A549 (cell line): ENCODE measurements at regions not wholly inside any gene's neighbourhood (a gene's known extent, or its start where the extent isn't known, plus 50 kb on each side); places are given as distances from the start of the nearest gene placed in this dataset.

ENCODE experiments used
- ATAC-seq, 2 experiments: fragments of 200-7000 bp in 1 of 2; fragments of >200 bp in 1 of 2; cut with Nextera tagmentation in 1 of 2; cut with Tn5 transposase in 1 of 2; 3 replicates each; pipeline versions ENCODE4 v1.8.0 to v1.9.1; 2018 to 2020; ENCODE audit warnings: mild to moderate bottlenecking in 1 of 2, moderate library complexity in 1 of 2
- CTCF ChIA-PET: fragments of 300-600 bp; sonication (Branson Sonifier 250); formaldehyde crosslinking; extraction: SDS; loops from one replicate; lab custom pipeline; 2021; ENCODE audit warnings: antibody characterized with exemption, inconsistent platforms; lab: Yijun Ruan, JAX
- POLR2A ChIA-PET: fragments of 350-600 bp; formaldehyde crosslinking; extraction: SDS; loops from one replicate; lab custom pipeline; 2021; ENCODE audit warnings: antibody characterized with exemption, inconsistent platforms; lab: Yijun Ruan, JAX
- DNase-seq, 2 experiments: peaks; one replicate each; pipeline versions ENCODE4 v3.0.0 to v3.0.0-alpha.2; 2011 to 2016; ENCODE audit warnings: low read depth in 1 of 2, low spot score in 1 of 2
- FAIRE-seq: peaks from 2 replicates; lab custom pipeline; 2011; peaks lifted over from hg19 to GRCh38; lab: Jason Lieb, UNC
- H3K27ac ChIP-seq, 2 experiments: fragments of >200 bp; sonication (Bioruptor Twin); formaldehyde crosslinking; 3 replicates each; pipeline ENCODE4 v1.5.1; 2016 to 2017
- H3K4me1 ChIP-seq: fragments of >200 bp; sonication (Bioruptor Twin); formaldehyde crosslinking; 3 replicates; pipeline ENCODE4 v1.6.1; 2016
- H3K4me2 ChIP-seq: fragments of >200 bp; sonication (Bioruptor Twin); formaldehyde crosslinking; 3 replicates; pipeline ENCODE4 v1.6.1; 2016
- H3K4me3 ChIP-seq: fragments of >200 bp; sonication (Bioruptor Twin); formaldehyde crosslinking; 3 replicates; pipeline ENCODE4 v1.5.1; 2016
- H3K9me3 ChIP-seq: fragments of >200 bp; sonication (Bioruptor Twin); formaldehyde crosslinking; 3 replicates; pipeline ENCODE4 v1.6.1; 2016
- CBX2 ChIP-seq: fragments of 200-600 bp; sonication (generic); IDR thresholded peaks from 2 replicates; pipeline ENCODE4 v1.6.1; 2016; ENCODE audit warnings: low read depth, mild to moderate bottlenecking, borderline replicate concordance
- CEBPB ChIP-seq, 2 experiments: fragments of >200 bp in 1 of 2; sonication (Bioruptor Twin) in 1 of 2; formaldehyde crosslinking in 1 of 2; IDR thresholded peaks; 2 replicates each; pipeline ENCODE4 v1.6.1; 2012 to 2016
- CHD4 ChIP-seq: fragments of 200-600 bp; sonication (generic); IDR thresholded peaks from 2 replicates; pipeline ENCODE4 v1.6.1; 2016; ENCODE audit warnings: antibody characterized with exemption, mild to moderate bottlenecking, borderline replicate concordance
- EP300 ChIP-seq, 2 experiments: fragments of >200 bp; sonication (Bioruptor Twin); formaldehyde crosslinking; IDR thresholded peaks; 2 replicates in 1 of 2; 3 replicates in 1 of 2; pipeline ENCODE4 v1.6.1; 2016 to 2017
- ESRRA ChIP-seq: fragments of 150-350 bp; IDR thresholded peaks from 2 replicates; pipeline ENCODE4 v1.6.1; 2014; ENCODE audit warnings: mild to moderate bottlenecking, low read length, borderline replicate concordance
- FOSB ChIP-seq: fragments of 250-450 bp; sonication (Bioruptor Pico); IDR thresholded peaks from 2 replicates; pipeline ENCODE4 v1.5.0; 2020; ENCODE audit warnings: mild to moderate bottlenecking, moderate library complexity
- FOSL2 ChIP-seq, 2 experiments: fragments of 450-650 bp in 1 of 2; fragments of >200 bp in 1 of 2; sonication (Bioruptor Twin) in 1 of 2; formaldehyde crosslinking; IDR thresholded peaks; 2 replicates each; pipeline versions ENCODE4 v1.5.0 to v1.6.1; 2016 to 2020; ENCODE audit warnings: mild to moderate bottlenecking in 1 of 2, moderate library complexity in 1 of 2
- GATA3 ChIP-seq: IDR thresholded peaks from 2 replicates; pipeline ENCODE4 v1.6.1; 2012; ENCODE audit warnings: borderline replicate concordance
- HEYL ChIP-seq: fragments of 250-450 bp; sonication (Bioruptor Pico); IDR thresholded peaks from 2 replicates; pipeline ENCODE4 v1.8.0; 2021; ENCODE audit warnings: mild to moderate bottlenecking, moderate library complexity
- NR3C1 ChIP-seq: fragments of >200 bp; sonication (Bioruptor Twin); formaldehyde crosslinking; IDR thresholded peaks from 3 replicates; pipeline ENCODE4 v1.6.1; 2017
- RARB ChIP-seq: fragments of 250-450 bp; sonication (Bioruptor Pico); IDR thresholded peaks from 2 replicates; pipeline ENCODE4 v1.8.0; 2021; ENCODE audit warnings: mild to moderate bottlenecking, moderate library complexity
- SMC3 ChIP-seq: fragments of >200 bp; sonication (Bioruptor Twin); formaldehyde crosslinking; IDR thresholded peaks from 3 replicates; pipeline ENCODE4 v1.6.1; 2018; ENCODE audit warnings: inconsistent platforms
- SREBF2 ChIP-seq: fragments of 450-650 bp; IDR thresholded peaks from 2 replicates; pipeline ENCODE4 v1.6.1; 2014; ENCODE audit warnings: mild to moderate bottlenecking, moderate library complexity
- ZC3H11A ChIP-seq: fragments of 450-650 bp; IDR thresholded peaks from 2 replicates; pipeline ENCODE4 v1.6.1; 2014; ENCODE audit warnings: antibody characterized with exemption, mild to moderate bottlenecking
- ZFP36 ChIP-seq: fragments of 450-650 bp; IDR thresholded peaks from 2 replicates; pipeline ENCODE4 v1.6.1; 2014; ENCODE audit warnings: borderline replicate concordance; ENCODE audit not compliant: partially characterized antibody
- ZNF302 ChIP-seq: fragments of 250-450 bp; sonication (Bioruptor Pico); IDR thresholded peaks from 2 replicates; pipeline ENCODE4 v1.9.0; 2021; ENCODE audit warnings: inconsistent platforms, mild to moderate bottlenecking, moderate library complexity
- WGBS: methylation state at CpG from one replicate; pipeline ENCODE4 v1.1.6; 2017; ENCODE audit errors: missing lambda C conversion rate; 5-methylcytosine and 5-hydroxymethylcytosine counted together
- TF ChIP-seq, protein P1 (sequence below): IDR thresholded peaks from 2 replicates; pipeline ENCODE4 v1.6.1; 2012
- TF ChIP-seq, protein P2 (sequence below): fragments of 250-450 bp; sonication (Bioruptor Pico); IDR thresholded peaks from 2 replicates; pipeline ENCODE4 v1.5.0; 2020; ENCODE audit warnings: low read depth, mild to moderate bottlenecking, moderate library complexity
- TF ChIP-seq, protein P3 (sequence below): fragments of 250-450 bp; sonication (Bioruptor Pico); IDR thresholded peaks from 2 replicates; pipeline ENCODE4 v1.5.0; 2021; ENCODE audit warnings: mild to moderate bottlenecking, moderate library complexity, borderline replicate concordance
- TF ChIP-seq, protein P4 (sequence below): fragments of 450-650 bp; IDR thresholded peaks from 2 replicates; pipeline ENCODE4 v1.6.1; 2014; ENCODE audit warnings: antibody characterized with exemption
- TF ChIP-seq, protein P5 (sequence below): IDR thresholded peaks from 2 replicates; pipeline ENCODE4 v1.6.1; 2012; ENCODE audit warnings: low read depth, borderline replicate concordance
- TF ChIP-seq, protein P6 (sequence below): fragments of 200-600 bp; sonication (generic); IDR thresholded peaks from 2 replicates; pipeline ENCODE4 v1.6.1; 2016; ENCODE audit warnings: antibody characterized with exemption, mild to moderate bottlenecking, moderate library complexity

DNA sequence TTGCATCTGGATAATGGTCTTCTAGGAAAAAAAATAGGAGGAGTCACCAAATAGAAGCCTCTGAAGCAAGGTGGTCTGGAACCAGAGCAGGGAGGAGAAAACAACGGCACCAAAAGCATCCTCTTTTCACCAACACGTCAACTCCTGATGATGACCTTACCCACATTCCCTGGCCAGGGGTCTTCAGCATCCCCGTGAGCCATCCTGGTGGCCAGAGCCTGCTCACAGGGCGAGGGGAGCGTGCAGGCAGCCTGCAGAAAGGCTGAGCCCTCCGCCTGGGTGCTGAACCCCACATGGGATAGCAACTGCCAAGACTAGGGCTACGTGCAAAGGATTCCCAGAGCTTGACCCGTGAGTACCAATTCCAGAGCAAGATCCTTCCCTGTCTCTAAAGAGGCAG is 191.0 kb downstream of the NDUFA10 start (continued):
- TF ChIP-seq, protein P1, sequence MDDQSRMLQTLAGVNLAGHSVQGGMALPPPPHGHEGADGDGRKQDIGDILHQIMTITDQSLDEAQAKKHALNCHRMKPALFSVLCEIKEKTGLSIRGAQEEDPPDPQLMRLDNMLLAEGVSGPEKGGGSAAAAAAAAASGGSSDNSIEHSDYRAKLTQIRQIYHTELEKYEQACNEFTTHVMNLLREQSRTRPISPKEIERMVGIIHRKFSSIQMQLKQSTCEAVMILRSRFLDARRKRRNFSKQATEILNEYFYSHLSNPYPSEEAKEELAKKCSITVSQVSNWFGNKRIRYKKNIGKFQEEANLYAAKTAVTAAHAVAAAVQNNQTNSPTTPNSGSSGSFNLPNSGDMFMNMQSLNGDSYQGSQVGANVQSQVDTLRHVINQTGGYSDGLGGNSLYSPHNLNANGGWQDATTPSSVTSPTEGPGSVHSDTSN, result no peak

DNA sequence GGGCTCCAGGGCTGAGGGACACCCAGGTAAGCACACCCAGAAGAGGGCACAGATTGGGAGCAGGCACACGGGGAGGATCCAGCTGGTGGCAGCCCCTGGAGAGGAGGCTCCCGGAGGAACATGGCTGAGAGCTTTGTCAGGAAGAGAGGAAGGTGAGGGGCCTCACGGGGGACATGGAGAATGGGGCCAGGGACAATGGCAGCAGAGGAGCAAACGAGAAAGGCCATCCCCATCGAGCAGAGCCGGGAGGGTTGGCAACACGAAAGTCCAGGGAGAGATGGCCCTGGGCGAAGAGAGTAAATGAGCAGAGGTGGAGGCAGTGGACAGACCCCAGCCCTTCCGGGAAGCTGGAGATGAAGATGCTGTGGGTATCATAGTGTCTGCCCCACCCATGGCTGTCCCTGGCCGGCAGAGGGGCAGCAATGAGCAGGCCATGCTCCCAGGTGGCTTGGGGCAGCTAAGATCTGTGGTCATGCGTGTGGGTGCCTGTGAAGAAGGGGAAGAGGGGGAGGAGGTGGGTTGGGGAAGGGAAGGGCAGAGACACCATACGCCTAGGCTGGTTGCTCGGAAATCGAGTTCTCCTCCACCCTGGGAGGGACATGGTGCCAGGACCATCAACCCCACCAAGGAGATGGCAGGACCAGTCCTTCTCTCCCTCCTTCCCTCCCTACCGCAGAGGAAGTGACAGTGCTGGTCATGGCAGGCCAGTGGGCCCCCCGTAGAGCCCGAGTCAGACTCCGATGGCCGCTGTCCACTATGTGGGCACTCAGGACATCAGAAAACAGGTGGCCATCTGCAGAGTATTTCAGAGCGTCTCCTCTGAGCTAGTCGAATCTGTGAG is 191.7 kb downstream of the NDUFA10 start:
- 48% methylated on average over 21 of the region's 21 CpGs for WGBS
- ChIA-PET POLR2A (no interaction called here), CTCF (no interaction called here)
- DNase-seq (no peak), ATAC-seq (no peak), FAIRE-seq (no peak)
- Histone ChIP-seq H3K27ac (no peak overlapping the region), H3K9me3 (no peaks in the 10 kb centered on the region), H3K4me2 (no peak overlapping the region), H3K4me3 (no peak overlapping the region), H3K4me1 (no peaks in the 10 kb centered on the region)
- TF ChIP-seq, protein P2, sequence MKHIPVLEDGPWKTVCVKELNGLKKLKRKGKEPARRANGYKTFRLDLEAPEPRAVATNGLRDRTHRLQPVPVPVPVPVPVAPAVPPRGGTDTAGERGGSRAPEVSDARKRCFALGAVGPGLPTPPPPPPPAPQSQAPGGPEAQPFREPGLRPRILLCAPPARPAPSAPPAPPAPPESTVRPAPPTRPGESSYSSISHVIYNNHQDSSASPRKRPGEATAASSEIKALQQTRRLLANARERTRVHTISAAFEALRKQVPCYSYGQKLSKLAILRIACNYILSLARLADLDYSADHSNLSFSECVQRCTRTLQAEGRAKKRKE (CRISPR knock-in tag), result no peak
- TF ChIP-seq CEBPB (IDR thresholded peaks at IDR 0.05), result no peak
- no peak for TF ChIP-seq GATA3
- no peak for TF ChIP-seq ZNF302 (CRISPR knock-in tag)
- TF ChIP-seq SMC3, result no peak
- TF ChIP-seq CBX2, result no peak
- TF ChIP-seq, protein P3, sequence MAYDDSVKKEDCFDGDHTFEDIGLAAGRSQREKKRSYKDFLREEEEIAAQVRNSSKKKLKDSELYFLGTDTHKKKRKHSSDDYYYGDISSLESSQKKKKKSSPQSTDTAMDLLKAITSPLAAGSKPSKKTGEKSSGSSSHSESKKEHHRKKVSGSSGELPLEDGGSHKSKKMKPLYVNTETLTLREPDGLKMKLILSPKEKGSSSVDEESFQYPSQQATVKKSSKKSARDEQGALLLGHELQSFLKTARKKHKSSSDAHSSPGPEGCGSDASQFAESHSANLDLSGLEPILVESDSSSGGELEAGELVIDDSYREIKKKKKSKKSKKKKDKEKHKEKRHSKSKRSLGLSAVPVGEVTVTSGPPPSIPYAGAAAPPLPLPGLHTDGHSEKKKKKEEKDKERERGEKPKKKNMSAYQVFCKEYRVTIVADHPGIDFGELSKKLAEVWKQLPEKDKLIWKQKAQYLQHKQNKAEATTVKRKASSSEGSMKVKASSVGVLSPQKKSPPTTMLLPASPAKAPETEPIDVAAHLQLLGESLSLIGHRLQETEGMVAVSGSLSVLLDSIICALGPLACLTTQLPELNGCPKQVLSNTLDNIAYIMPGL, result no peak
- TF ChIP-seq ZC3H11A, result no peak
- no peak for TF ChIP-seq CHD4
- TF ChIP-seq, protein P1, result no peak
- TF ChIP-seq, protein P4, sequence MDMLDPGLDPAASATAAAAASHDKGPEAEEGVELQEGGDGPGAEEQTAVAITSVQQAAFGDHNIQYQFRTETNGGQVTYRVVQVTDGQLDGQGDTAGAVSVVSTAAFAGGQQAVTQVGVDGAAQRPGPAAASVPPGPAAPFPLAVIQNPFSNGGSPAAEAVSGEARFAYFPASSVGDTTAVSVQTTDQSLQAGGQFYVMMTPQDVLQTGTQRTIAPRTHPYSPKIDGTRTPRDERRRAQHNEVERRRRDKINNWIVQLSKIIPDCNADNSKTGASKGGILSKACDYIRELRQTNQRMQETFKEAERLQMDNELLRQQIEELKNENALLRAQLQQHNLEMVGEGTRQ, result no peak
- TF ChIP-seq FOSB (CRISPR knock-in tag), result no peak

DNA sequence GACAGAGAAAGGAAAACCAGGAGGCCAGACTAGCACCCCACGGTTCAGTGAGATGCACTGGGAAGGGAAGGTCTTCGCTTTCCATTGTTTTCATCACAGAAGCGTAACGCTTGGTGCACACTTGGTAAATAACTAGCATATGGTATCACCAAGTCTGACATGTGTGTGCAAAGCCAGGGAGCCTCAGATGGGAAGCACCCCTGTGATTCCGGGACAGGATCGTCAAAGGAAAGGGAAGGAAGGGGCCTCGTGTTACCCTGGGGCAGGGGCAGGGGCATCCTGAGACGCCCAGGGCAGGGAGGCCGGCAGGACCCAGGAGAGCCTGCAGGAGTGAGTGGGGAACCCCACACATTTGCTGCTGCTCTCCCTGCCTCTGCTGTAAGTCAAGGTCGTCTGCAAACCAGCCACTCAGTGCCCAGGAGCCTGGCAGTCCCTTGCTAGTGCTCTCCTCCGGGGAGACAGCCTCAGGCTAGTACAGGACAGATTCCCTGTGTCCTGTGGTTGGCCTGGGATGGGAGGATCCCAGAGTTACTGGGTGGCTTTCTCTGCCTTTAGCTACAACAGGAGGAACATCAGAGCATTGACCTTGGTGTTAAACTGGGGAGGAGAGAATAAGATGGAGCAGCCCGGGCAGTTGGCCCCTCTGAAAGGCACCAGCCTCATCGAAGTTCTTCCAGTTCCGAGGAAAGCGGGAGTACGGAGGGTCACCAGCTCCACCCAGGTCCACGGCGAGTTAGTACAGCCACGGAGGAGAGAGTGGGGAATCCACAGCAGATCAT is 192.5 kb downstream of the NDUFA10 start:
- FAIRE-seq, result no peak
- 50% methylated on average over 19 of the region's 19 CpGs for WGBS
- ATAC-seq, result no peak
- Histone ChIP-seq H3K4me1 (no peaks in the 10 kb centered on the region), H3K27ac (no peak overlapping the region), H3K4me2 (no peak overlapping the region), H3K4me3 (no peak overlapping the region), H3K9me3 (no peaks in the 10 kb centered on the region)
- POLR2A ChIA-PET, result no interaction called here
- CTCF ChIA-PET, result no interaction called here
- DNase-seq, result no peak
- TF ChIP-seq SREBF2, result no peak
- TF ChIP-seq HEYL (CRISPR knock-in tag), result no peak
- TF ChIP-seq, protein P5, sequence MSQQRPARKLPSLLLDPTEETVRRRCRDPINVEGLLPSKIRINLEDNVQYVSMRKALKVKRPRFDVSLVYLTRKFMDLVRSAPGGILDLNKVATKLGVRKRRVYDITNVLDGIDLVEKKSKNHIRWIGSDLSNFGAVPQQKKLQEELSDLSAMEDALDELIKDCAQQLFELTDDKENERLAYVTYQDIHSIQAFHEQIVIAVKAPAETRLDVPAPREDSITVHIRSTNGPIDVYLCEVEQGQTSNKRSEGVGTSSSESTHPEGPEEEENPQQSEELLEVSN, result no peak
- TF ChIP-seq CBX2, result no peak
- no peak for TF ChIP-seq EP300 (IDR thresholded peaks at IDR 0.05)
- no peak for TF ChIP-seq ESRRA
- TF ChIP-seq NR3C1, result no peak
- TF ChIP-seq, protein P6, sequence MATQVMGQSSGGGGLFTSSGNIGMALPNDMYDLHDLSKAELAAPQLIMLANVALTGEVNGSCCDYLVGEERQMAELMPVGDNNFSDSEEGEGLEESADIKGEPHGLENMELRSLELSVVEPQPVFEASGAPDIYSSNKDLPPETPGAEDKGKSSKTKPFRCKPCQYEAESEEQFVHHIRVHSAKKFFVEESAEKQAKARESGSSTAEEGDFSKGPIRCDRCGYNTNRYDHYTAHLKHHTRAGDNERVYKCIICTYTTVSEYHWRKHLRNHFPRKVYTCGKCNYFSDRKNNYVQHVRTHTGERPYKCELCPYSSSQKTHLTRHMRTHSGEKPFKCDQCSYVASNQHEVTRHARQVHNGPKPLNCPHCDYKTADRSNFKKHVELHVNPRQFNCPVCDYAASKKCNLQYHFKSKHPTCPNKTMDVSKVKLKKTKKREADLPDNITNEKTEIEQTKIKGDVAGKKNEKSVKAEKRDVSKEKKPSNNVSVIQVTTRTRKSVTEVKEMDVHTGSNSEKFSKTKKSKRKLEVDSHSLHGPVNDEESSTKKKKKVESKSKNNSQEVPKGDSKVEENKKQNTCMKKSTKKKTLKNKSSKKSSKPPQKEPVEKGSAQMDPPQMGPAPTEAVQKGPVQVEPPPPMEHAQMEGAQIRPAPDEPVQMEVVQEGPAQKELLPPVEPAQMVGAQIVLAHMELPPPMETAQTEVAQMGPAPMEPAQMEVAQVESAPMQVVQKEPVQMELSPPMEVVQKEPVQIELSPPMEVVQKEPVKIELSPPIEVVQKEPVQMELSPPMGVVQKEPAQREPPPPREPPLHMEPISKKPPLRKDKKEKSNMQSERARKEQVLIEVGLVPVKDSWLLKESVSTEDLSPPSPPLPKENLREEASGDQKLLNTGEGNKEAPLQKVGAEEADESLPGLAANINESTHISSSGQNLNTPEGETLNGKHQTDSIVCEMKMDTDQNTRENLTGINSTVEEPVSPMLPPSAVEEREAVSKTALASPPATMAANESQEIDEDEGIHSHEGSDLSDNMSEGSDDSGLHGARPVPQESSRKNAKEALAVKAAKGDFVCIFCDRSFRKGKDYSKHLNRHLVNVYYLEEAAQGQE, result no peak
- no peak for TF ChIP-seq ZFP36
- no peak for TF ChIP-seq FOSL2 (IDR thresholded peaks at IDR 0.05)
- no peak for TF ChIP-seq FOSL2 (CRISPR knock-in tag; IDR thresholded peaks at IDR 0.05)
- TF ChIP-seq RARB, result no peak
